OCI-LY7 (cell line): ENCODE measurements at regions not wholly inside any gene's neighbourhood (a gene's known extent, or its start where the extent isn't known, plus 50 kb on each side); places are given as distances from the start of the nearest gene placed in this dataset.

Experiments used
- CTCF ChIP-seq: fragments of 200-600 bp; sonication (generic); conservative IDR thresholded peaks from 2 replicates; pipeline ENCODE4 v1.5.1; 2014; ENCODE audit warnings: mild to moderate bottlenecking, antibody characterized with exemption, low read length, moderate library complexity, mixed read lengths
- EZH2phosphoT487 ChIP-seq: fragments of 200-600 bp; sonication (generic); IDR thresholded peaks from 2 replicates; pipeline ENCODE4 v1.6.1; 2018; ENCODE audit warnings: low read depth, borderline replicate concordance, mild to moderate bottlenecking, mixed run types, antibody characterized with exemption, low read length, moderate library complexity, mixed read lengths

- no peak for TF ChIP-seq CTCF
- no peak for TF ChIP-seq EZH2phosphoT487
Measured at GRCh38 chr13:66077132-66077689, 1152.9 kb downstream of the PCDH9 start.
